LNCAP (cell line): ENCODE measurements at regions not wholly inside any gene's neighbourhood (a gene's known extent, or its start where the extent isn't known, plus 50 kb on each side); places are given as distances from the start of the nearest gene placed in this dataset.

Experiments used
- CTCF ChIP-seq: fragments of 450-650 bp; IDR thresholded peaks from 2 replicates; pipeline ENCODE4 v1.5.1; 2017; ENCODE audit warnings: mild to moderate bottlenecking

- no peak for TF ChIP-seq CTCF
Measured at GRCh38 chr6:94095961-94096360, 676.6 kb upstream of the EPHA7 start.

- TF ChIP-seq CTCF, result no peak
Measured at GRCh38 chr6:94089941-94090340, 670.6 kb upstream of the EPHA7 start.

- no peak for TF ChIP-seq CTCF
Measured at GRCh38 chr6:94088870-94089269, 669.5 kb upstream of the EPHA7 start.

- TF ChIP-seq CTCF, result no peak
Measured at GRCh38 chr6:94074764-94075163, 655.4 kb upstream of the EPHA7 start.

- TF ChIP-seq CTCF, result peak; percentile 32; the same call in 1 of the 2 replicates
Measured at GRCh38 chr6:94071835-94072234, 652.5 kb upstream of the EPHA7 start.

GRCh38 chr6:94065707-94066337 lies 646.5 kb upstream of the EPHA7 start:
- TF ChIP-seq CTCF, result no peak

- TF ChIP-seq CTCF, result peak; percentile 41
Measured at GRCh38 chr6:94052749-94053148, 633.4 kb upstream of the EPHA7 start.

- no peak for TF ChIP-seq CTCF
Measured at GRCh38 chr6:94050515-94050914, 631.2 kb upstream of the EPHA7 start.
